ENCODE measurements at regions not wholly inside any gene's neighbourhood (a gene's known extent, or its start where the extent isn't known, plus 50 kb on each side); places are given as distances from the start of the nearest gene placed in this dataset.
"Not testable (repeated sequence)": the region's sequence is repeated elsewhere in the genome, so short reads cannot be mapped to it uniquely, and the experiment has no call there.

DNA sequence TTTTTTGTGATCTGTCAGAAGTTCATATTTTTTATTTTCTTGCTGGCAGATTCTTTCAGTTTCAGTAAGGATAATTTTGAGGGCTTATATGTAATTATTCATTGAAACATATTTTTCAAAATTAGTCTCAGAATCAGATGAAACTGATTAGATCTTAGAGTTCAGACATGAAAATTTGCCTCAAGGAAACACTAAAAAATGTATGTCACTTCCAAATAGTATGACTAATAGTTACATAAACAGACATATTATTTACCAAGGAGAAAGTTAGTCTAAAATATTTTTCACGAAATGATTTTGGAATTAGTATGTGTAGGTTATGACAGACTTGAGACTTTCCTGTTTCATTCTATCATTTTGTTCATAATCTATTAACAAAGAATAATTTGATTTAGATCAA is 628.6 kb downstream of the CCDC85A start:
- Mint-ChIP-seq H3K4me3 (no peak overlapping the region), H3K36me3 (no peaks in the 10 kb centered on the region), H3K27ac (no peak overlapping the region), H3K27me3 (no peaks in the 10 kb centered on the region), H3K4me1 (no peaks in the 10 kb centered on the region), H3K9me3 (peaks cover 0 to 18% (median 4%) of the 10 kb centered on the region in 11 donors)
- Histone ChIP-seq H3K36me3 (ENCODE audit: control insufficient read depth in 2 of 3, insufficient read depth in 3 of 3, low read length in 3 of 3) (no peaks in the 10 kb centered on the region), H3K4me1 (ENCODE audit: control insufficient read depth in 2 of 2, insufficient read depth in 2 of 2, low read length in 2 of 2) (no peaks in the 10 kb centered on the region), H3K27ac (ENCODE audit: low read depth, low read length) (no peak overlapping the region), H3K9me3 (ENCODE audit: control insufficient read depth in 2 of 3, low read length in 3 of 3) (no peaks in the 10 kb centered on the region), H3K4me3 (ENCODE audit: low read length) (no peak overlapping the region), H3K27me3 (ENCODE audit: control insufficient read depth in 2 of 2, insufficient read depth in 2 of 2, low read length in 2 of 2) (no peaks in the 10 kb centered on the region)
- ChIA-PET CTCF (no interaction called here), POLR2A (no interaction called here)
- DNase-seq (no peak), ATAC-seq (no peak)
- intact Hi-C loops (cut with micrococcal nuclease), result no loop called here

DNA sequence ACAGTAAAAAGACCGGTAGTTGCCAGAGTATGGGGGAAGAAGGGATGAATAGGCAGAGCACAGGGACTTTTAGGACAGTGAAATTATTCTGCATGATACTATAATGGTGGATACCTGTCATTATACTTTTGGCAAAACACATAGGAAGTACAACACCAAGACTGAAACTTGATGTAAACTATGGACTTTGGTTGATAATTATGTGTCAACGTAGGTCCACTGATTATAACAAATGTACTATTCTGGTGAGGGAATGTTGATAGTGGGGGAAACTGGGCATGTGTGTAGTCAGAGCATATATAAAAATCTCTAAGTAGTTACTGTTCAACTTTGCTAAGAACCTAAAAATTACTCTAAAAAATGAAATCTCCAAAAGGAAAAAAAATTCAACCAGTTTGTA is 629.7 kb downstream of the CCDC85A start:
- no peaks in the 10 kb centered on the region for H3K4me1 ChIP-seq (ENCODE audit: control insufficient read depth in 2 of 2, insufficient read depth in 2 of 2, low read length in 2 of 2)
- H3K36me3 ChIP-seq (ENCODE audit: control insufficient read depth in 2 of 3, insufficient read depth in 3 of 3, low read length in 3 of 3), result no peaks in the 10 kb centered on the region
- H3K4me3 ChIP-seq (ENCODE audit: low read length), result no peak overlapping the region
- ChIA-PET CTCF (no interaction called here), POLR2A (no interaction called here)
- Mint-ChIP-seq H3K27ac (no peak overlapping the region), H3K4me3 (no peak overlapping the region), H3K27me3 (no peaks in the 10 kb centered on the region), H3K9me3 (peaks cover 0 to 23% (median 9%) of the 10 kb centered on the region in 11 donors), H3K4me1 (no peaks in the 10 kb centered on the region), H3K36me3 (no peaks in the 10 kb centered on the region)
- no peak for ATAC-seq
- H3K9me3 ChIP-seq (ENCODE audit: control insufficient read depth in 2 of 3, low read length in 3 of 3), result no peaks in the 10 kb centered on the region
- no peak overlapping the region for H3K27ac ChIP-seq (ENCODE audit: low read depth, low read length)
- no peaks in the 10 kb centered on the region for H3K27me3 ChIP-seq (ENCODE audit: control insufficient read depth in 2 of 2, insufficient read depth in 2 of 2, low read length in 2 of 2)
- DNase-seq, result no peak
- intact Hi-C loops (cut with micrococcal nuclease), result no loop called here

GRCh38 chr2:56816666-56817065 is 632.9 kb downstream of the CCDC85A start:
- no peak overlapping the region for H3K4me3 ChIP-seq (ENCODE audit: low read length)
- Mint-ChIP-seq H3K27me3 (no peaks in the 10 kb centered on the region), H3K4me3 (no peak overlapping the region), H3K27ac (no peak overlapping the region), H3K9me3 (peaks cover 0 to 38% (median 11%) of the 10 kb centered on the region in 11 donors), H3K4me1 (no peaks in the 10 kb centered on the region), H3K36me3 (no peaks in the 10 kb centered on the region)
- no peaks in the 10 kb centered on the region for H3K9me3 ChIP-seq (ENCODE audit: control insufficient read depth in 2 of 3, low read length in 3 of 3)
- no peak overlapping the region for H3K27ac ChIP-seq (ENCODE audit: low read depth, low read length)
- H3K4me1 ChIP-seq (ENCODE audit: control insufficient read depth in 2 of 2, insufficient read depth in 2 of 2, low read length in 2 of 2), result no peaks in the 10 kb centered on the region
- intact Hi-C loops (cut with micrococcal nuclease), result no loop called here
- no peak for DNase-seq
- CTCF ChIA-PET, result interaction anchor here (0.6 kb wide), 1 partner anchor 174 kb away, joined by 3 read pairs; no protein-coding TSS in a partner anchor
- no peak for ATAC-seq
- no peaks in the 10 kb centered on the region for H3K27me3 ChIP-seq (ENCODE audit: control insufficient read depth in 2 of 2, insufficient read depth in 2 of 2, low read length in 2 of 2)
- POLR2A ChIA-PET, result no interaction called here
- no peaks in the 10 kb centered on the region for H3K36me3 ChIP-seq (ENCODE audit: control insufficient read depth in 2 of 3, insufficient read depth in 3 of 3, low read length in 3 of 3)

- Mint-ChIP-seq H3K27ac (no peak overlapping the region), H3K4me1 (no peaks in the 10 kb centered on the region), H3K36me3 (no peaks in the 10 kb centered on the region), H3K4me3 (no peak overlapping the region), H3K9me3 (peaks cover 0 to 12% (median 6%) of the 10 kb centered on the region in 11 donors), H3K27me3 (no peaks in the 10 kb centered on the region)
- ATAC-seq (no peak), DNase-seq (no peak)
- ChIA-PET CTCF (no interaction called here), POLR2A (no interaction called here)
- H3K4me1 ChIP-seq (ENCODE audit: control insufficient read depth in 2 of 2, insufficient read depth in 2 of 2, low read length in 2 of 2), result no peaks in the 10 kb centered on the region
- no peaks in the 10 kb centered on the region for H3K36me3 ChIP-seq (ENCODE audit: control insufficient read depth in 2 of 3, insufficient read depth in 3 of 3, low read length in 3 of 3)
- no peaks in the 10 kb centered on the region for H3K9me3 ChIP-seq (ENCODE audit: control insufficient read depth in 2 of 3, low read length in 3 of 3)
- no peak overlapping the region for H3K4me3 ChIP-seq (ENCODE audit: low read length)
- no peak overlapping the region for H3K27ac ChIP-seq (ENCODE audit: low read depth, low read length)
- no peaks in the 10 kb centered on the region for H3K27me3 ChIP-seq (ENCODE audit: control insufficient read depth in 2 of 2, insufficient read depth in 2 of 2, low read length in 2 of 2)
- intact Hi-C loops (cut with micrococcal nuclease), result no loop called here
These were observed 648.0 kb downstream of the CCDC85A start for GRCh38 chr2:56831780-56832179.

DNA sequence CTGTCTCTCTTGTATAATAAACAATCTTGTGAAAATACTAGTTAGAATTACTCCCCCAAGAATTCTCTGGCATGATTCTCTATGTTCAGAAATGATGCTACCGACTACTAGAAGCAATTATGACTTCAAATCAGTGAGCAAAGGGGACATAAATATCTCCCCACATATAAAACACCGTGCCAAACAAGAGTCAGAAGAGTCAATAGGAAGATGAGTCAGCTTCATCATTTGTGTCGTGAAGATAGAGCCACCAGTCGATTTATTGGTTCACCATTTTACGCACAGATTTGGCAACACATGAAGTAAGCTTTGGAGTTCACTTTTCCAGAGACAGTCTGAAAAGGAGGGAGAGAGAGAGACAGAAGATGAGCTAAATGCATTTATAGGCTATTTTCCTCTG is 650.9 kb downstream of the CCDC85A start:
- CTCF ChIA-PET, result no interaction called here
- no peak overlapping the region for H3K4me3 Mint-ChIP-seq
- intact Hi-C loops (cut with micrococcal nuclease), result no loop called here

DNA sequence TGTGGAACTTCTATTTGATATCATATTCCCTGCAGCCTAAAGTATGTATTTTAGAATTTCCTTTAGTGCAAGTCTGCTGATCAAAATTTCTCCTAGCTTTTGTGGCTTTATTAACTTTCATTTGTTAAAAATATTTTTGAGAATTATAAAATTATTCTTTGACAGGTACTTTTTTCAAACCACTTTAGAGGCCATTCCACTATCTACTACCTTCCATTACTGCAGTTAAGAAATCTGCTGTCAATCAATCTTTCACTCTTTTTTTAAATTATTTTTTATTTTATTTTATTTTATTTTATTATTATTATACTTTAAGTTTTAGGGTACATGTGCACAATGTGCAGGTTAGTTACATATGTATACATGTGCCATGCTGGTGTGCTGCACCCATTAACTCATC is 656.2 kb downstream of the CCDC85A start:
- H3K36me3 ChIP-seq (ENCODE audit: control insufficient read depth in 2 of 3, insufficient read depth in 3 of 3, low read length in 3 of 3); ATAC-seq; H3K4me3 ChIP-seq (ENCODE audit: low read length); CTCF ChIA-PET; H3K27ac ChIP-seq (ENCODE audit: low read depth, low read length); DNase-seq; H3K9me3 ChIP-seq (ENCODE audit: control insufficient read depth in 2 of 3, low read length in 3 of 3); H3K4me3 Mint-ChIP-seq; H3K27me3 ChIP-seq (ENCODE audit: control insufficient read depth in 2 of 2, insufficient read depth in 2 of 2, low read length in 2 of 2); H3K27me3 Mint-ChIP-seq; intact Hi-C loops (cut with micrococcal nuclease); H3K4me1 Mint-ChIP-seq; H3K36me3 Mint-ChIP-seq; H3K4me1 ChIP-seq (ENCODE audit: control insufficient read depth in 2 of 2, insufficient read depth in 2 of 2, low read length in 2 of 2); POLR2A ChIA-PET; H3K27ac Mint-ChIP-seq: not testable (repeated sequence)
- peaks cover 0 to 26% (median 6%) of the 10 kb centered on the region in 11 donors for H3K9me3 Mint-ChIP-seq

More for the DNA sequence above, 650.9 kb downstream of the CCDC85A start:
- no peaks in the 10 kb centered on the region for H3K36me3 ChIP-seq (ENCODE audit: control insufficient read depth in 2 of 3, insufficient read depth in 3 of 3, low read length in 3 of 3)
- Mint-ChIP-seq H3K36me3 (no peaks in the 10 kb centered on the region), H3K27ac (no peak overlapping the region), H3K4me1 (no peaks in the 10 kb centered on the region), H3K9me3 (peaks cover 0 to 14% (median 6%) of the 10 kb centered on the region in 11 donors), H3K27me3 (no peaks in the 10 kb centered on the region)
- no peak overlapping the region for H3K4me3 ChIP-seq (ENCODE audit: low read length)
- H3K27me3 ChIP-seq (ENCODE audit: control insufficient read depth in 2 of 2, insufficient read depth in 2 of 2, low read length in 2 of 2), result no peaks in the 10 kb centered on the region
- no peaks in the 10 kb centered on the region for H3K9me3 ChIP-seq (ENCODE audit: control insufficient read depth in 2 of 3, low read length in 3 of 3)
- POLR2A ChIA-PET, result no interaction called here
- DNase-seq (no peak), ATAC-seq (no peak)
- no peaks in the 10 kb centered on the region for H3K4me1 ChIP-seq (ENCODE audit: control insufficient read depth in 2 of 2, insufficient read depth in 2 of 2, low read length in 2 of 2)
- H3K27ac ChIP-seq (ENCODE audit: low read depth, low read length), result no peak overlapping the region

- ATAC-seq (no peak), DNase-seq (no peak)
- CTCF ChIA-PET, result no interaction called here
- Histone ChIP-seq H3K27me3 (ENCODE audit: control insufficient read depth in 2 of 2, insufficient read depth in 2 of 2, low read length in 2 of 2) (no peaks in the 10 kb centered on the region), H3K27ac (ENCODE audit: low read depth, low read length) (no peak overlapping the region), H3K4me3 (ENCODE audit: low read length) (no peak overlapping the region), H3K9me3 (ENCODE audit: control insufficient read depth in 2 of 3, low read length in 3 of 3) (no peaks in the 10 kb centered on the region), H3K36me3 (ENCODE audit: control insufficient read depth in 2 of 3, insufficient read depth in 3 of 3, low read length in 3 of 3) (no peaks in the 10 kb centered on the region), H3K4me1 (ENCODE audit: control insufficient read depth in 2 of 2, insufficient read depth in 2 of 2, low read length in 2 of 2) (no peaks in the 10 kb centered on the region)
- Mint-ChIP-seq H3K27me3 (no peaks in the 10 kb centered on the region), H3K9me3 (peaks cover 4 to 39% (median 16%) of the 10 kb centered on the region in 11 donors), H3K4me3 (no peak overlapping the region), H3K4me1 (no peaks in the 10 kb centered on the region), H3K27ac (no peak overlapping the region), H3K36me3 (no peaks in the 10 kb centered on the region)
- POLR2A ChIA-PET, result no interaction called here
- intact Hi-C loops (cut with micrococcal nuclease), result no loop called here
These were observed 677.2 kb downstream of the CCDC85A start for GRCh38 chr2:56860991-56861390.

Data from naive thymus-derived CD4-positive, alpha-beta T cell (primary cell).